ENCODE measurements at regions not wholly inside any gene's neighbourhood (a gene's known extent, or its start where the extent isn't known, plus 50 kb on each side); places are given as distances from the start of the nearest gene placed in this dataset.

DNA sequence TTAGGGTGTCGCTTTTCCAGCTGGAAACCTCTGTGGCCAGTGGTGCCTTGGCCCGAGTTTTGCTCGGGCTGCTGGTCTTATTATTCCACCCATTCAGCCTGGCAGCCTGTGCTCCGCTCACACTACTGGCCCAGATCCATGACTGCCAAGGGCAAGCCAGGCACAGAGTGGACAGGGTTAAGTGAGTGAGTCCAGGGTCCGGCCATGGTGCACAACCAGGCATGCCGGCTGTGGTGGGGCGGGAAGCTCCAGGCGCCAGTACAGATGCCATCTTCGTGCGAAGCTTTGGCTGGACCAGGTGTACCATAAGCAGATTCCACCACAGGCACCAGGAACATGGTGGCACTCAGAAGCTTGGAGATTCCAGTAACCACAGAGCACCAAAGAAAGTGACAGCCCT is 580.2 kb upstream of the FAM174A start:
- no peak overlapping the region for H2AFZ ChIP-seq (ENCODE audit: low read length)
- CTCF ChIA-PET (ENCODE audit: partially characterized antibody), result no interaction called here
- POLR2A ChIA-PET (ENCODE audit: partially characterized antibody), result no interaction called here
- no peak overlapping the region for H3K18ac ChIP-seq (ENCODE audit: extremely low read depth, low read length)
- H2BK120ac ChIP-seq (replicated peaks; ENCODE audit: low read depth, low read length), result no peak overlapping the region
- DNase-seq (ENCODE audit: low read depth in 1 of 2, low spot score in 2 of 2) (no peak), FAIRE-seq (no peak)
- no peaks in the 10 kb centered on the region for H3K4me1 ChIP-seq (replicated peaks in 1 of 4; ENCODE audit: control insufficient read depth in 3 of 4, insufficient read depth in 4 of 4, low read length in 3 of 4)
- TF ChIP-seq EP300 (IDR thresholded peaks at IDR 0.05; ENCODE audit: borderline replicate concordance in 1 of 2, low read depth in 2 of 2, low read length in 2 of 2) (no peak), SP2 (IDR thresholded peaks at IDR 0.05; ENCODE audit: low read length) (no peak), CHD1 (IDR thresholded peaks at IDR 0.05; ENCODE audit: low read depth, low read length) (no peak), CBX8 (IDR thresholded peaks at IDR 0.05; ENCODE audit: borderline replicate concordance, low read depth, low read length) (no peak), BCL11A (IDR thresholded peaks at IDR 0.05; ENCODE audit: low read depth in 2 of 2, low read length in 2 of 2) (no peak)
- H3K79me1 ChIP-seq (ENCODE audit: low read depth, low read length), result no peaks in the 10 kb centered on the region
- no peak overlapping the region for H2BK12ac ChIP-seq (ENCODE audit: low read depth, low read length)
- H3K14ac ChIP-seq (ENCODE audit: insufficient read length), result no peak overlapping the region
- H2BK5ac ChIP-seq (ENCODE audit: low read depth, low read length), result no peak overlapping the region
- H3K9me3 ChIP-seq (ENCODE audit: insufficient read depth in 2 of 2, low read depth in 1 of 2, low read length in 1 of 2), result no peaks in the 10 kb centered on the region; a peak in 1 of 4 replicates
- no peak overlapping the region for H2BK20ac ChIP-seq (ENCODE audit: low read length)
- no peaks in the 10 kb centered on the region for H3K36me3 ChIP-seq (ENCODE audit: control insufficient read depth in 2 of 4, insufficient read depth in 4 of 4, low read length in 3 of 4)
- H3K4ac ChIP-seq (replicated peaks; ENCODE audit: insufficient read length, low read depth, low read length), result no peak overlapping the region
- H3K27ac ChIP-seq (ENCODE audit: low read depth, low read length), result no peak overlapping the region
- H3K56ac ChIP-seq (replicated peaks; ENCODE audit: insufficient read length, low read depth, low read length), result no peak overlapping the region
- H3K27me3 ChIP-seq (replicated peaks in 1 of 4; ENCODE audit: control insufficient read depth in 3 of 4, extremely low read depth in 1 of 4, insufficient read depth in 3 of 4, low read length in 3 of 4), result no peaks in the 10 kb centered on the region
- H2AK5ac ChIP-seq (ENCODE audit: low read depth, low read length), result no peak overlapping the region
- no peaks in the 10 kb centered on the region for H3K79me2 ChIP-seq (ENCODE audit: control insufficient read depth in 1 of 2, insufficient read depth in 2 of 2, low read length in 2 of 2)
- H3K4me2 ChIP-seq (ENCODE audit: insufficient read depth in 1 of 2, low read depth in 2 of 2, low read length in 2 of 2), result no peak overlapping the region
- H4K5ac ChIP-seq (ENCODE audit: insufficient read length, low read depth, low read length), result no peak overlapping the region
- no peak overlapping the region for H3K9ac ChIP-seq (replicated peaks in 1 of 4; ENCODE audit: extremely low read depth in 1 of 4, low read depth in 3 of 4, low read length in 3 of 4)
- no peak overlapping the region for H3K4me3 ChIP-seq (ENCODE audit: extremely low read depth in 1 of 4, insufficient read depth in 2 of 4, low read depth in 3 of 4, low read length in 4 of 4)
- no peak overlapping the region for H4K91ac ChIP-seq (replicated peaks; ENCODE audit: insufficient read length, low read length)
- no peaks in the 10 kb centered on the region for H4K20me1 ChIP-seq (replicated peaks in 1 of 2; ENCODE audit: control insufficient read depth in 1 of 2, insufficient read depth in 2 of 2, low read length in 2 of 2)
- H4K8ac ChIP-seq (ENCODE audit: extremely low read depth, insufficient read depth, low read length), result no peak overlapping the region
- H3K23me2 ChIP-seq (ENCODE audit: low read depth, low read length), result no peaks in the 10 kb centered on the region
- 91% methylated on average over 10 of the region's 10 CpGs; no CpG with 5 or more reads in 1 of the 2 experiments for WGBS, 2 experiments (ENCODE audit: extremely low coverage in 1 of 2, insufficient coverage in 1 of 2, insufficient read length in 1 of 2, insufficient replicate concordance in 2 of 2, low coverage in 1 of 2, low lambda C conversion rate in 2 of 2, missing lambda C conversion rate in 1 of 2)
- no peak overlapping the region for H2BK15ac ChIP-seq (ENCODE audit: low read length)
- H3K23ac ChIP-seq (ENCODE audit: insufficient read length), result no peak overlapping the region

Data from H1 (cell line).